NCI-H1930 (cell line): ENCODE measurements at regions not wholly inside any gene's neighbourhood (a gene's known extent, or its start where the extent isn't known, plus 50 kb on each side); places are given as distances from the start of the nearest gene placed in this dataset.

Experiments
- DNase-seq, 2 experiments: peaks; one replicate each; lab custom pipeline; 2025; lab: John Stamatoyannopoulos, UW

GRCh38 chr16:65896448-65897153 is 469.9 kb upstream of the CDH5 start:
- DNase-seq, result no peak

- no peak for DNase-seq
These were observed 470.6 kb upstream of the CDH5 start for GRCh38 chr16:65895906-65896305.

- no peak for DNase-seq
These were observed 471.0 kb upstream of the CDH5 start for GRCh38 chr16:65895486-65895885.

- DNase-seq, result no peak
These were observed 476.3 kb upstream of the CDH5 start for GRCh38 chr16:65890203-65890602.

GRCh38 chr16:65889533-65889966 is 476.9 kb upstream of the CDH5 start:
- no peak for DNase-seq

GRCh38 chr16:65888201-65888600 is 478.3 kb upstream of the CDH5 start:
- DNase-seq, result no peak

GRCh38 chr16:65884018-65884417 is 482.5 kb upstream of the CDH5 start:
- no peak for DNase-seq

- DNase-seq, result no peak
These were observed 488.1 kb upstream of the CDH5 start for GRCh38 chr16:65878347-65878746.

GRCh38 chr16:65876624-65877023 is 489.9 kb upstream of the CDH5 start:
- no peak for DNase-seq

GRCh38 chr16:65876056-65876408 is 490.5 kb upstream of the CDH5 start:
- DNase-seq, result no peak

- DNase-seq, result no peak
These were observed 491.0 kb upstream of the CDH5 start for GRCh38 chr16:65875381-65876055.

- DNase-seq, result no peak
These were observed 497.2 kb upstream of the CDH5 start for GRCh38 chr16:65869261-65869660.

GRCh38 chr16:65867276-65867960 is 499.1 kb upstream of the CDH5 start:
- no peak for DNase-seq

- no peak for DNase-seq
These were observed 503.3 kb upstream of the CDH5 start for GRCh38 chr16:65863236-65863635.

GRCh38 chr16:65861131-65861731 is 505.3 kb upstream of the CDH5 start:
- no peak for DNase-seq

- no peak for DNase-seq
These were observed 511.0 kb upstream of the CDH5 start for GRCh38 chr16:65855171-65856145.

- DNase-seq, result no peak
These were observed 520.3 kb upstream of the CDH5 start for GRCh38 chr16:65846210-65846602.

- DNase-seq, result no peak
These were observed 520.9 kb upstream of the CDH5 start for GRCh38 chr16:65845466-65846209.

GRCh38 chr16:65843941-65844340 is 522.5 kb upstream of the CDH5 start:
- DNase-seq, result no peak

GRCh38 chr16:65842067-65842466 is 524.4 kb upstream of the CDH5 start:
- DNase-seq, result no peak

GRCh38 chr16:65838001-65838400 is 528.5 kb upstream of the CDH5 start:
- no peak for DNase-seq
